ENCODE measurements at regions not wholly inside any gene's neighbourhood (a gene's known extent, or its start where the extent isn't known, plus 50 kb on each side); places are given as distances from the start of the nearest gene placed in this dataset.
"Not testable (repeated sequence)": the region's sequence is repeated elsewhere in the genome, so short reads cannot be mapped to it uniquely, and the experiment has no call there.

DNA sequence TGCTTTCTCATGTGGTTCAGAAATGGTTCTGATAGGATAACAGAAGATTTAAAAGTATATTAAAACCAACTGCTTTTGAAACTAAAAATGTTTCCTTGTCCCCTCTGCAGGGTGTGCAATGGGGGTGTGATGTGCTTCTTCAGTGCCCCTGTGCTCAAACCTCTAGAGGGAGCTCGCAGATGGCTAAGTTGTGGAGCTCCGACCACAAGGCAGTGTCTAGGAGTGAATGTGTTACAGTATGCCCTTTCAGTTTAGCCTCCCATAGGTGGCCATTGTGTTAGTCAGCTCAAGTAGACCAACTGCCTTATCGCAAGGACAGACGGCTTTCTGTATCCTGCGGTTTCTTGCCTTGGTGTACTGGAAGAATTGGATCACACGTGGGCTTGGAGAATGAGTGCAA, 130.5 kb downstream of the TENT5D start:
- no peaks in the 10 kb centered on the region for H3K4me1 ChIP-seq
- H3K9me3 ChIP-seq, result no peaks in the 10 kb centered on the region
- no peak for DNase-seq
- intact Hi-C loops (cut with DNase I), result no loop called here
- no peaks in the 10 kb centered on the region for H3K27me3 ChIP-seq
- H3K36me3 ChIP-seq, result no peaks in the 10 kb centered on the region
- no peak overlapping the region for H3K27ac ChIP-seq
- no peak overlapping the region for H3K4me3 ChIP-seq
- no peak for TF ChIP-seq POLR2A (IDR thresholded peaks at IDR 0.05)
- TF ChIP-seq, protein P1, sequence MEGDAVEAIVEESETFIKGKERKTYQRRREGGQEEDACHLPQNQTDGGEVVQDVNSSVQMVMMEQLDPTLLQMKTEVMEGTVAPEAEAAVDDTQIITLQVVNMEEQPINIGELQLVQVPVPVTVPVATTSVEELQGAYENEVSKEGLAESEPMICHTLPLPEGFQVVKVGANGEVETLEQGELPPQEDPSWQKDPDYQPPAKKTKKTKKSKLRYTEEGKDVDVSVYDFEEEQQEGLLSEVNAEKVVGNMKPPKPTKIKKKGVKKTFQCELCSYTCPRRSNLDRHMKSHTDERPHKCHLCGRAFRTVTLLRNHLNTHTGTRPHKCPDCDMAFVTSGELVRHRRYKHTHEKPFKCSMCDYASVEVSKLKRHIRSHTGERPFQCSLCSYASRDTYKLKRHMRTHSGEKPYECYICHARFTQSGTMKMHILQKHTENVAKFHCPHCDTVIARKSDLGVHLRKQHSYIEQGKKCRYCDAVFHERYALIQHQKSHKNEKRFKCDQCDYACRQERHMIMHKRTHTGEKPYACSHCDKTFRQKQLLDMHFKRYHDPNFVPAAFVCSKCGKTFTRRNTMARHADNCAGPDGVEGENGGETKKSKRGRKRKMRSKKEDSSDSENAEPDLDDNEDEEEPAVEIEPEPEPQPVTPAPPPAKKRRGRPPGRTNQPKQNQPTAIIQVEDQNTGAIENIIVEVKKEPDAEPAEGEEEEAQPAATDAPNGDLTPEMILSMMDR (IDR thresholded peaks at IDR 0.05), result no peak
- WGBS, 2 donors, result 69 to 78% methylated on average over 6 of the region's 6 CpGs

DNA sequence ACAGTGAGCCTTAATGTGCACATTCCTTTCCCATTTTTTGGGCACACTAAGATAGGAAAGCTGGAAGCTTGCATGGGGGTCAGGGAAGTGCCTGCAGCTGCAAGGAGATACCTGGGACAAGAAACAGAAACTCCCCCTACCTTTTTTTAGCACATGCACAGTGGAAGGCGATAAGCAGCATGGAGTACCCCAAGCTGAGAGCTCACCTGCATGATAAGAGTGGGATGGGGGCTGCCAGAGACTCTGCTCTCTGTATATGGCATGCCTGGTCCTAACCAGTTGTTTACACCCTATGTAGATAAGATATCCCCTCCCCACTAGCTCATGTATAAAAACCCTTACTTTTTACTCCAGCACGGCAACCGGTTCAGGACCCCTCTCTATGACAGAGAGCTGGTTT, 135.9 kb downstream of the TENT5D start:
- Histone ChIP-seq H3K4me1 (no peaks in the 10 kb centered on the region), H3K36me3 (no peaks in the 10 kb centered on the region), H3K9me3 (no peaks in the 10 kb centered on the region), H3K27ac (no peak overlapping the region), H3K4me3 (no peak overlapping the region), H3K27me3 (no peaks in the 10 kb centered on the region)
- intact Hi-C loops (cut with DNase I), result no loop called here
- WGBS, 2 donors, result 68 to 72% methylated on average over 3 of the region's 3 CpGs
- no peak for DNase-seq
- TF ChIP-seq POLR2A (IDR thresholded peaks at IDR 0.05), result no peak
- TF ChIP-seq, protein P1 (IDR thresholded peaks at IDR 0.05), result no peak

DNA sequence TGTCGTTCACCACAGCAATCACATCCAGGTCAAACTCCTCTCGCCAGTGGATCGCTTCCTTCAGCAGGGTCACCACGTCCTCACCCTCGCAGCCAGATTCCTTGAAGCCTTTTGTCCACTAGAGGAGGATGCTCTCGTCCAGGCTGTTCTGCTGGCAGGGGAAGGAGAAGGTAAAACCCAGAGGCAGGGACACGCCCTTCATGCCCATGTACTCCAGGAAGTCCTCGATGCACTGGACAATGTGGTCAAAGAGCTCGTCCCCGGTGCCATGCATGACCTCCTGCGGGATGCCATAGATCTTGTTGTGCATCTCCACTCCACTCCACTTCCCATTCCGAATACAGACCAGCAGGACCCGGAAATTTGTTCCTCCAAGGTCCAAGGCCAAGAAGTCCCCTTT, 152.4 kb downstream of the TENT5D start:
- intact Hi-C loops (cut with DNase I), result no loop called here

DNA sequence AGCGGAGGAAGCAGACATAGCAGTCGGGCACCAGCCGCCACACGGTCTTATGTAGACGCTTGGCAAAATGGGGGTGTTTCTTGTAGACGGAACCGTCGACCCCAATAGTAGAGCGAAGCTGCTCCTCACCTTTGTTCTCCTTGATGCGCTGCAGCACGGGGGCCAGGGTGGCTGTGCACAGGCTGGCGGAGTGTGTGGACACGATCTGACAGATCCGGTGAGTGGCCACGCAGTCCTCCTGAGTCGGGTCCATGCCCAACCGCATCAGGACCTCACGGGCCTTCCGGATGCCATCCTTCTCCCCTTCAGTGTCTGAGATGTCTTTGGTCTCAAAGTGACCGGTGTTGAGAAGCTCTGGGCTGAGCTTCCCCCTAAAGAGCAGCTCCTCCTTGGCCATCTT, 153.0 kb downstream of the TENT5D start:
- WGBS, 2 donors, result 96% methylated on average over 20 of the region's 20 CpGs
- Histone ChIP-seq H3K9me3 (no peaks in the 10 kb centered on the region), H3K4me3 (no peak overlapping the region), H3K27me3 (no peaks in the 10 kb centered on the region), H3K4me1 (no peaks in the 10 kb centered on the region), H3K36me3 (no peaks in the 10 kb centered on the region), H3K27ac (no peak overlapping the region)
- TF ChIP-seq, protein P1 (IDR thresholded peaks at IDR 0.05), result no peak
- TF ChIP-seq POLR2AphosphoS5 (IDR thresholded peaks at IDR 0.05) (no peak), POLR2A (IDR thresholded peaks at IDR 0.05) (no peak), EP300 (IDR thresholded peaks at IDR 0.05) (no peak)
- intact Hi-C loops (cut with DNase I), result no loop called here
- DNase-seq, result no peak

More for the DNA sequence above, 152.4 kb downstream of the TENT5D start:
- Histone ChIP-seq H3K4me1 (no peaks in the 10 kb centered on the region), H3K9me3 (no peaks in the 10 kb centered on the region), H3K27me3 (no peaks in the 10 kb centered on the region), H3K27ac (no peak overlapping the region), H3K4me3 (no peak overlapping the region), H3K36me3 (no peaks in the 10 kb centered on the region)
- WGBS, 2 donors, result 89 to 90% methylated on average over 13 of the region's 13 CpGs
- no peak for DNase-seq
- TF ChIP-seq POLR2AphosphoS5 (IDR thresholded peaks at IDR 0.05), result no peak
- TF ChIP-seq EP300 (IDR thresholded peaks at IDR 0.05), result no peak
- no peak for TF ChIP-seq POLR2A (IDR thresholded peaks at IDR 0.05)
- TF ChIP-seq, protein P1 (IDR thresholded peaks at IDR 0.05), result no peak

DNA sequence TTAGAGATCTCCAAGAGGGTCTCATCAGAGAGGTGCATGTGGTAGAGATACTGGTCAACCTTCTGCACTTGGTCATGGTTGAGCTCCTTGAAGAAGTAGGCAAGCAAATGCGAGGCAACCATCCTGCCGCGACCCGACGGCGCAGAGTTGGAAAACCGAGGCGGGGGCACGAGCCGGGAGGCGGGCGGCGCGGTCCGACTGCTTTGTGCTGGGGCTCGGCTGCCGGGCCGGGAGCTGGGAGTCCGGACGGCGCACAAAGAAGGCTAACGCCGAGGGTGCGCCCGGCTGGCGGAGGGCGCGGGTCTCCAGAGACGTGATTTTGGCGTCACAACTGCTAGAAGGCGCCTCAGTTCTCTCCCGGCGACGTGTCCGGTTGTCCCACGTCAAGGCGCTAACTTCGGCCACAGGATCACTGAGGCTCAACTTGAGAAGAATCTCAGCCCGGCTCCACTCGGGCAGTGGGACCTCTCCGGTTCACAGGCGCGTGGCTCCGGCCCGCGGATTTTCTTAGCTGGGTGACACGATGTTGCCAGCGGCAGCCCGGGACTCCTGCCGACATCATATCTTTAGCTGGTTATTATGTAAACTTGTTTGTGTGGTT, 154.3 kb downstream of the TENT5D start:
- H3K4me1 ChIP-seq, H3K27me3 ChIP-seq, DNase-seq, H3K9me3 ChIP-seq, H3K27ac ChIP-seq, H3K36me3 ChIP-seq, H3K4me3 ChIP-seq: not testable (repeated sequence)
- WGBS, 2 donors, result 93 to 96% methylated on average over 50 of the region's 50 CpGs
- intact Hi-C loops (cut with DNase I), result loop anchor here (5.0 kb wide), 1 partner anchor 292 kb away; no protein-coding TSS in a partner anchor

All from sigmoid colon (tissue), 6 donors.